GM18868 (cell line): ENCODE measurements at regions not wholly inside any gene's neighbourhood (a gene's known extent, or its start where the extent isn't known, plus 50 kb on each side); places are given as distances from the start of the nearest gene placed in this dataset.
"Not testable (repeated sequence)": the region's sequence is repeated elsewhere in the genome, so short reads cannot be mapped to it uniquely, and the experiment has no call there.

Source experiments
- ATAC-seq: cut with Tn5 transposase; IDR thresholded peaks from one replicate; pipeline ENCODE4 v1.9.1; 2021; ENCODE audit warnings: mild to moderate bottlenecking, moderate library complexity; ENCODE audit not compliant: unreplicated experiment

DNA sequence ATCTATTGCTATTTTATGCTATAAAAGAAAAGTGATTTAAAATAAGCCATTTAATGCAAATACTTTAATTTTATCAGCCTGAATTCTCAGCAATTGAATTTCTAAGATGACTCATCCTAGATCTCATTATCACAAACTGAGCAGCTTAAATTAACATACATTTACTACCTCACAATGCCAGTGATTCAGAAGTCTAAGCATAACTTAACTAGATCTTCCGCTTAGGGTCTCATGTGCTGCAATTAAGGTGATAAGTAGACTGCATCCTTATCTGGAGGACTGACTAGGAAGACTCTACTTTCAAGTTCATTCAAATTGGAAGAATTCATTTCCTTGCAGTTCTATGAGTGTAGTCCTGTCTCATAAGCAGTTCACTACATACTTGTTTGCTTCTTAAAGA is 286.6 kb downstream of the COL11A1 start:
- no peak for ATAC-seq

DNA sequence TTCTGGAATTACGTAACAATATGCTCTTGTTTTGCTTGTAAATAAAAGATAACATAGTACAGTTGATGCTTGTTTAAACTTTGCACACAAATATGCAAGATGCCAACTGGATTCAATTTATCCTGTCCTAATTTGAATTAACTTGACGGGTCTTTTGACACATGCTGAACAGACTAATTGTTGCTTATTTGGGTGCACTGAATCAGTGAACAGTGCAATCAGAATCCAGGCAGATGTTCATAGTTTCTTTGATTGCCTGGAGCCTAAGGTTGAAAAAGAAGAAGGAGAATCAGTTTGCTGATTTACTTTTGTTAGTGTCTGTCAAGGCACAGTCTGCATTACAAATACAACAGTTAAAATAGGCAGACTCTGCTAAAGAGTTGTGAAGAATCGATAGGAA is 307.9 kb downstream of the COL11A1 start:
- no peak for ATAC-seq

DNA sequence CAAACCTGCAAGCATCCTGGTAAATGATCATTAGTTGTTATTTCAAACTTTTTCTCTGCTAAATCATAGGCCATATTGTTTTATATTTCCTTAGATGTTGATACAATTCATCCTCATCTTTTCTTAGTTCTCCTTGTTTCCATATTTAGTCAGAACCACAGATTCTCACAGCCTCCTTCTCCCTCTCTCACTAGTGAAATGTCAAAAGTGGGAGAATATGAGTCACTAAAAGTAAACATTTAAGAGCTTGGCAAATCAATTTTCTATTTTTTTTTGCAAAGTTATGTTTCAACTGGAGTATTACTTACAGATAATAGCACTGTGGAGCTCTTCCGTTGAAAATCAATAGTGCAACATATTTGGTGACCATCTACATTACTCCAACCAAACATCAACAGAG is 308.8 kb downstream of the COL11A1 start:
- no peak for ATAC-seq

DNA sequence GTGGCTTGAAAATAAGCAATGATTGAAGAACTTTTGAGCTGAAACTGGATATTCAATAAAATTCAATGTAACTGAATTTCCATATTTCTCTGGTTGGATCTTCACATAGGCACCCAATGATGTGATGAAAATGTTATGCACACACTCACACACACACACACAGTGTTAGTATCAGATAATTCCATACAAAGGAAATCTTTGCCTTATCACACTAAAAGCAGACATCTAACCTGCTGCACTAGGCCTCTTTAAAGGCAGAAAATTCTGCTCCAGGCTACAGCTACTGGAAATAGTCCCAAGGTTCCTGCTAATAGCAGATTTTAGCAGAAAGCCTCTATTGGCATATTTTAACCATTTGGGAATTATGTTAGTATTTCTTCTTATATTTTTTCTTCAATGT is 309.6 kb downstream of the COL11A1 start:
- ATAC-seq: no peak

DNA sequence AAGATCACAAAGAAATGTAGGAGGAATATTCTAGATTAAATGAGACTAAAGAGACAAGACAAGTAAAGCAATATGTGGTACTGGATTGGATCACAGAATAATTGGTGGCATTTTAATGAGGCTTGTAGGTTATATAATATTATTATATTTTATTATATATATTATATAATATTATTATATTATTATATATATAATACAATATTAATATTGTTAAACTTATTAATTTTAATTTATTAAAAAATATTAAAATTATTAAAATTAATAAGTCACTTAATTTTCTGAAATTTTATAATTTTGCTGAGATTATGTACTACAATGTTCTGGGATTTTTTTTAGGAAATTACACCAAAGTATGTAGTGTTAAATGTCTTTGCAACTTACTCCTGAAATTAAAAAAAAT is 311.9 kb downstream of the COL11A1 start:
- ATAC-seq: no peak

DNA sequence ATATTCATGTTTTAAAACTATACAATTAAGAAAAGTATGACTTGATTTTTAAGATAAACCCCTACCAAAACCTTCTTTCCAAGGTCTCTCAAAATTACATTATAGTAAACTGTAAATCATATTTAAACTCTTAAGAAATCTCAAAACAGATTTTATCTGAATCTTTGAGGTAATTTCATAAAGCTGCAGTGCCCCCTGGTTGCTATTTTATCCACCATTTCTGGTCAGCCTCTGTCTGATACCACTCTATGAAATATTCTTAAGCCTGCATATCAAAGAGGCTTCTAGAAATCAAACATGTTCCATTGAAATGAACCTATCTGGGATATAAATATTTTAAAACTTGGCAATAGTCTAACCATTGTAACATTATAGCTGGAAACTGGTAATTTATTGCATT is 317.3 kb downstream of the COL11A1 start:
- no peak for ATAC-seq

DNA sequence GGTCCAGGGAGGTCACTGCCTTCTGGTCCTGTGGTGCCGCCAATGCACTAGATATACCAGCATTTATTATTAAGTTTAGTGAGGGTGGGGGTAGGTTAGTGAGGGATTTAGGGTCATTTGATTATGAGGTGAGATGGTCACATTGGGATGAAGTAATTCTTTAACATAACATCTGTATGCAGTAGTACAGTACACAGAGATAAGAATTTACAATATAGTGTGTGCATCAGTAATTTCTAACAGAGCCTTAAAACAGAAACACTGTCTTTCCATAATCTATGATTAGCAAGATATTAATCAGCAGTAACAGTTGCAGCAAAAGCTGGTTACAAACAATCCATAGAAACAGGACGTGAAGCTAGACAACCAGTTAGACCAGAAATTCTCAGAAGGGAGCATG is 318.4 kb downstream of the COL11A1 start:
- ATAC-seq: not testable (repeated sequence)

DNA sequence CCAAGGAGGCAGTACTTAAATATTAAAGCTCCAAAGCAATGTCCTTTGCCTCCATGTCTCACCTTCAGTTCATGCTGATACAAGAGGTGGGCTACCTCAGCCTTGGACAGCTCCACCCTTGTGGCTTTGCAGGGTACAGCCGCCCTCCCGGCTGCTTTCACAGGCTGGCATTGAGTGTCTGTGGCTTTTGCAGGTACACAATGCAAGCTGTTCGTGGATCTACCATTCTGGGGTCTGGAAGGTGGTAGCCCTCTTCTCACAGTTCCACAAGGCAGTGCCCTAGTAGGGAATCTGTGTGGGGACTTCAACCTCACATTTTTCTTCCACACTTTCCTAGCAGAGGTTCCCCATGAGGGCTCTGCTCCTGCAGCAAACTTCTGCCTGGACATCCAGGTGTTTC is 324.8 kb downstream of the COL11A1 start:
- no peak for ATAC-seq

DNA sequence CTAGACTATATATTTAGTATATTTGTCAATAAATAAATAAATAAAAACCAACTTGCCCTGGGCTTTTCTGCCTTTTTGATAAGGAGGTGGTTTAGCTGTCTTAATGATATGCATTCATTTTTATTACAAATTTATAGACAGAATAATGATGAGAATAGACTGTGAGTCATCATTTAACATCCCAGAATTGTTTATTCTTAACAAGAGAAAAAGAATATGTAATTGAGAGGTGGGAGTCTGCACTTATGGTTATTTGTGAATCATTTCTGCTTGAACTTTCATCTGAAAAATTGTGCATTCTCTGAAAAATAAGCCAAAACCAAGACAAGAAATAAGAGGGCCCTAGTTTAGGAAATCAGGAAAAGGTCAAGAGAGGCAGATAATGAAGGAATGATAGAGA is 326.2 kb downstream of the COL11A1 start:
- ATAC-seq: no peak

DNA sequence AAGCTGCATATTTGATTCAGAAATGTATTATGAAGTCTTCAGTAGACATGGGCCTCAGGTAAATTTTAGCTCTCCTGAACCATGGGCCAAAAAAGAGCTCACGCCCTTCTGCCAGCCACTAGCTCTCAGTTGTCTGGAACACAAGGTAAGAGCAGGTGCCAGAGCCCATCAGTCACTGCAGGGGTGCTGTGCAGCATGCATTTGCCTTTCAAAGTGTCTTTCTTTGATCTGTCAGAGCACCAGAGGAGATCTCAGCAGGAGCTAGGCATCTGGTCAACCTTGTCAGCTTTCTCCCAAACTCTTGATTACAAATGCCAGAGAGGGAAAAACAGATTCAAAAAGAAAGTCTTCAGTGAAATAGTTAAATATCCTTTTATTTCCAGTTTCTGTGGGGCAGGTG is 332.3 kb downstream of the COL11A1 start:
- ATAC-seq: no peak

DNA sequence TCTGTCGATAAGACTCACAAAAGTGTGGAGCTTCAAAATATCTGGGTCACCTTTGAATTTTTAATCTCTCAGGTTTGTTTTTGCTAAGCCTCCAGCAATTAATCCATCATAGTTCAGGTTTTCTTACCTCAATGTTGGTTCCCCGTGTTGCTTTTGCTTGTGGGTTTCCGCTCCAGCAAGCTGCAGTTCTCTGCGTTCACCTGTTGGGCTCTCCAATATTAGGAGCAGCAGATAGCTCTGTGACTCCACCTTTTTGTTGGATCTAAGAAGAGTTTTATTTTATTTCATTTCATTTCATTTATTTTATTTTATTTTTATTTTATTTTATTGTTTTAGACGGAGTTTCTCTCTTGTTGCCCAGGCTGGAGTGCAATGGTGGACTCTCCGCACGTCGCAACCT is 335.5 kb downstream of the COL11A1 start:
- no peak for ATAC-seq

DNA sequence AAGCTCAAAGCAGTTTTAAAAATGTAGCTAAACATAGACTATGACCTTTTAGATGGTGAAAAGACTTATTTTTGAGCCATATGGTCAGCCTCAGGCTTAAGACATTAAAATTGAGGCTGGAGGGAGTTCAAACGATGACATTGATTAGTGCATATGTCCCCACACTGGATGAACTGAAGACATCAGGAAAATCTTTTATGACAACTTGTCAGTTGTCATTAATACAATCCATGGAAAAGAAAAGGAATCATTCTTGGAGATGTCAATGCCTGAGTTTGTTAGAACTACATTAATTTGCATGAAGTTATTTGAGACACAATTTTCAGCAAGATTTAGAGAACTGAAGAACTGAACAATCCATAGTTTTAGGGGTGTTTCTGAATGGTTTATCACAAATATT is 349.9 kb downstream of the COL11A1 start:
- ATAC-seq: no peak

DNA sequence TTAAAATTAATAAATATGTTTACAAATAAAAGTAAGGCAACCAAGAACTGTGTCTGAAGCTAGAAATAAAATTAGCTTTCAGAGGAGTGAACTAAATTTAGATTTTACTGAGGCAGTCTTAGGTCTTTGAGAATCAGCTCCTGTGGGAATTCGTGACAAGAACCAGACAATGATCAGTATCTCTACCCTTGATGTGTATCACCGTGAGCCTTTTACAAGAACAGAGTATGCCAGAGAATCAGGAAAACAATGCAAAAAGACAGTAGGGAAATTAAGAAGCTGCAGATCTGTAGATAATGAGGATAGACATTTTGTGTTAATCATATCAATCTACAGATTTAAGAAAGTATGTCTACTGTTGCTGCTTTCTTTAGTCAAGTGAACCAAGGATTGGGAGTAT is 351.0 kb downstream of the COL11A1 start:
- no peak for ATAC-seq

DNA sequence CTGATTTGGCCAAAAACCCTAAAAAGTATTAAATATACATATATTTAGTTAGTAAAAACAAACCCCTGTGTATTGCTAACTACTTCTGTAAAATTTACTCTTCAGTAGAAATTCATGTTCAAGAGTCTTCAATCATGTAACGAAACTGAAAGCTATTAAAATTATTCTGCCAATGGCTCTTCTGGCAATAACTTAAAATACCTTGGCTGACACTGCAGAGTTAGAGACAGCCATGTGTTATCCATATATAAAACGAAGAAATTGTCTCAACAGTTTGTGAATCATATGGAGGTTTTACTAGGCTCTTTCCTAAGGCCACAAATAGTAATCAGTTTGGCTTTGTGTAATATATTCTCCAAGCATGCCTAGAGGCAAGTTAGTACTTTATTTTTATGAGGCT is 357.2 kb downstream of the COL11A1 start:
- ATAC-seq: no peak

DNA sequence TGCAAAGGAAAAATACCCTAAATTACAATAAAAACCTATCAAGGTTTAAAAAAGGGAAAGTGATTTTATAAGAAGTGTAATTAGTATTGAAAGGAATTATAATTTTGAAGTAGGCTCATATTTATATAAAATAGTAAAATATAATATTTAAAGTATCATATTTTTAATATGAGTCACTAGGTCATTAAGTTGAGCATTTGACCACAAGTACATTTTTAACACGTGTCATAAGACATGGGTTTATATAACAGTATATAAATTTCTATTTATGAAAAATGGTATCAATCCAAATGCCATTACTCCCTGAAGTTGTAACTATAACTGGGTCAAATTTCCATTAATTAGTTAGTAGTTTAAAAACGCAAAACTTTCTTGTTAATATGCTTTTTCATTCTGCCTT is 365.9 kb downstream of the COL11A1 start:
- ATAC-seq: no peak

DNA sequence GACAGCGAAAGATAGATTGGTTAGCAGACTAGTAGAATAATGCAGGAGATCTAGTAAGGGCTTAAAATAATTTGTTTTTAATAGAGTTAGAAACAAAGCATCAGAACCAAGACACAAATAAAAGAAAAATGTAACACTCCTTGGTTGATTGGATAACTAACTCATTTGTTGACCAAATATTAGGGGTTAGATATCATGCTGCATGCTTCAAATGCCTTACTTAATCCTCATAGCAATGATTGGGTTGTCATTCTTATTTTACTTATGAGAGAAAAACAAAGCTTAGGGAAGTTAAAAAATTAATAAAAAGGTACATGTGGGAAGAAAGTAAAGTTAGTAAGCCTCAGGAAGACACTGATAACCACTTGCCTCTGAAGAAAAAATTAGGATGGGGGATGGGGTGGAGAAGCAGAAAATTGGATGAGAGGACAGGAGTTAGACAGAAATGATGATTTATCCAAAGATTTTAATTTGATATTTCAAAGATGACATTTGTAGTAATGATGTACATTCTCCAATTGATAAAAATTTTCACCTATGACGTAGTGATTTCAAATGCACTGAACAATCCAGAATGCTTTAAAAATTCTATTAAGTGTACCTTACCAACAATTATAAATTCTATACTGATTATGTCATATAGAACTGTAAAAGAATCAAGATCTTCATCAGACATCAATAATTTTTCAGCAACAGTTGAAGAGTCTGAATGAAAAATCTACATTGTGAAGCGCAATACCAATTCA is 374.7 kb downstream of the COL11A1 start:
- ATAC-seq: no peak

DNA sequence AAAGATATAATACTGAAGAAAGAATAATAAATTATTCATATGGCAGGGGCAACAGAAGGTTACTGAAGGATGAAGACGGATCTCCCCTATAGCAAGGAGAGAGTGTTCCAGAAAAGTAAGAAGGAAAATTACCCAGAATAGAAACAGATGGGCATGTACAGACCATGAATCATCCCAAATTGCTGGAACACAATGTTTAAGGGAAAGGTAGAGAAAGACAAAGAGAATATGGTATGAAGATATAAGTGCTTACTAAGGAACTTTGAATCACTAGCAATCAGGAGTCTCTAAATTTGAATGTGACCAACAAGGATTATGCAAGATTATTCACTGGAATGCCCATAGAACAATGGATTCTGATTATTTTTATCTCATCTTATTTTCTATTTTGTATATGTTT is 375.4 kb downstream of the COL11A1 start:
- ATAC-seq: no peak

DNA sequence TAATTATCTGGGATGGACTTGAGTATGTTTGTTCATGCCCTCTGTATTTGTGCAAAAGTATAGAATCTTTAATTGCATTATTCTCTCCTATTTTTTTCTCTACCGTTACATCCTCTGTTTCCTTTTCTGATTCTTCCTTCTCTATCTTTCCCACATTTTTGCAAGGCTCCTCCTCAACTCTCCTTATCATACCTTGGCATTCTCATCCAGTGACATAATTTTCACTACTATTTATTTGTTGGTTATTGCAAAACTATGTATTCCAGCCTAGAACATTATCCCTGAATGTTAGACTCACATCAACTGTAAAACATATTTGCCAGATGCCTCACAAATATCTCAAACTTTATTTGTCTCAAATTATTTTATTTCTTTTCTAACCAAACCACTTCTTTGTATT is 381.9 kb downstream of the COL11A1 start:
- no peak for ATAC-seq

DNA sequence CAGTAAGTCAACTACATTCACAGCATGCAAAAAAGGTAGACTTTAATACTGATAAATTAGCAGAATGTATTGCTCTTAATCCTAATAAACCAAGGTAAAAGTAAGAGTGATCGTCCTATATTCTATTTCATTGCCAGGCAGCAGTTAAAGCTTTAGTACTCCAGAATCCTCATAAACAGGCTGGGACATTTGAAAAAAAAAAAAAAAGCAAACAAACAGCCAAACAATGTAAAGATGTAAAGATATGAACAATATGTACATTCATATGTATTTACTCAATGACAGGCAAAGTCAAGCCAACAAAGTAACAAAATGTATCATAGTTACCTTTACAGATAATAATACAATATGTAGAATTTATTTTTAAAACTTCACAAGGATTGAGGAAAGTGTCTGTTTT is 383.6 kb downstream of the COL11A1 start:
- no peak for ATAC-seq

DNA sequence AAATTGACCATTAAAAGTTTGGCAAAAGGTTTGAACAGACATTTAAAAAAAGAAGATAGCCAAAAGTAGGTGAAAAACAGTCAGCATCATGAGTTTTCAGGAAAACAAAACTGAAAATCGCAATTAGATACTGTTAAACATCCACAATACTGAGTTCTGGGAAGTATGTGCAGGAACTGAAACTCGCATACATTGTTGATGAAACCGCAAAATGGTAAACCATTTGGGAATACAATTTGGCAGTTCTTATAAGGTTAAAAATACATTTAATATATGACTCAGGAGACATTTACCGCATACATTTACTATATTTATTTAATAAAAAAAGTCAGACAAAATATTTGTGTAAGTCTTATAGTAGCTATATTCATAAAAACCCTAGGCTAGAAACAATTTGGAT is 393.2 kb downstream of the COL11A1 start:
- ATAC-seq: no peak

DNA sequence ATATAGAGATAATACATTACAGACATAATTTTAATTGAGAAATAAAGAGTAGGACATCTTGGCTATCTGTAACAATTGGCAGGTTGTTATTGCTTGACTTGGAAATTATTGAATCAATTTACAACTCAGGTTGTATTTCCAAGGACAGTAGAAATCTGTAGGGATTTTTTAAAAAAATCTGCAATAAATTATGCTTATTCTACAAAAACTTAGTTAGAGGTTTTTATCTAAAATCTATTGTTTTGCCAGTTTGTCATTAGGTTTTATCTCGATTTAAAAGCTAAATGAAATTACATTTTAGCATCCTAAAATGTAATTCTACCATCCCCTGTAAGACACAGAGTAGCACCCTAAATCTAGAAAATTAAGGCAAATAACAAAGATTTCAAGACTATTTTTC is 408.8 kb downstream of the COL11A1 start:
- no peak for ATAC-seq

DNA sequence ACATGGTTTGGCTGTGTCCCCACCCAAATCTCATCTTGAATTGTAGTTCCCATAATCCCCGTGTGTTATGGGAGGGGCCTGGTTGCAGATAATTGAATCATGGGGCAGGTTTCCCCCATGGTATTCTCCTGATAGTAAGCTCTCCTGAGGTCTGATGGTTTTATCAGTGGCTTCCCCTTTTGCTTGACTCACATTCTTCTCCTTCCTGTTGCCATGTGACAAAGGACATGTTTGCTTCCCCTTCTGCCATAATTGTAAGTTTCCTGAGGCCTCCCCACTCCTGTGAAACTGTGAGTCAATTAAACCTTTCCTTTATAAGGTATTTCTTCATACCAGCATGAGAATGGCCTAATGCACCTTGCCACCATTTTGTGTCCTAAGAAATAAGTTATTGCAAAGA is 415.0 kb downstream of the COL11A1 start:
- ATAC-seq: no peak

DNA sequence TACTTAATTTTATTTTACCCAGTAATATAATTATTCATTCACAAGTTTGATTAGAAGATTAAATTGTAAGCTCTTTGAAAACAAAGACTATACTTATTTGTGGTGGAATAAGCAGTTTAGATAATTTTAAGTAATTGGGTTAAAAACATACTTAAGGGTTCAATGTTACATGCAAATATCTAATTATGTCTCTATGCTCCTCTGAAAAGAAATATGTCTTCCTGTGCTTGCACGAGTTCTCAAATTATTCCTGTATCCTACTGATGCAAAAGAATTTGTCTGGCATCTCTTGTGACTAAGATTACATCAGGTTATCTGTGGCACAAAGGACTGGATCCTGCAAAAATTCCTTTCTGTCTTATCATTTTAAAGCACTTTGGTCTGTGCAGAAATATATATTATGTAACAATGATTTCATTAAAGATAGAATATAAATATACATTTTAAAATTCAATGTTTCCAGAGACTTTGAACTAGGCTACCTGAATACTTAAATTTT is 416.7 kb downstream of the COL11A1 start:
- ATAC-seq: no peak
